HFFc6 (cell line): ENCODE measurements at regions not wholly inside any gene's neighbourhood (a gene's known extent, or its start where the extent isn't known, plus 50 kb on each side); places are given as distances from the start of the nearest gene placed in this dataset.

ENCODE experiments used
- DNase-seq: peaks from one replicate; pipeline ENCODE4 v3.0.0-alpha.2; 2018
- H3K27ac Mint-ChIP-seq: 2 replicates; pipeline ENCODE4 v1.8.0; 2020; ENCODE audit warnings: mild to moderate bottlenecking, mixed read lengths
- H3K27me3 Mint-ChIP-seq: 2 replicates; pipeline ENCODE4 v1.8.0; 2021; ENCODE audit warnings: mild to moderate bottlenecking, moderate library complexity, mixed read lengths; ENCODE audit not compliant: insufficient read depth
- H3K36me3 Mint-ChIP-seq: 2 replicates; pipeline ENCODE4 v1.8.0; 2021; ENCODE audit warnings: low read depth, mixed read lengths
- H3K4me1 Mint-ChIP-seq: 2 replicates; pipeline ENCODE4 v1.8.0; 2020; ENCODE audit warnings: low read depth, mixed read lengths
- H3K4me3 Mint-ChIP-seq: 2 replicates; pipeline ENCODE4 v1.8.0; 2020; ENCODE audit warnings: mild to moderate bottlenecking, moderate library complexity, mixed read lengths
- H3K9me3 Mint-ChIP-seq: 2 replicates; pipeline ENCODE4 v1.8.0; 2020; ENCODE audit warnings: mild to moderate bottlenecking, mixed read lengths
- TF ChIP-seq, protein P1 (sequence below): fragments of 200-600 bp; sonication (generic); IDR thresholded peaks from 2 replicates; pipeline ENCODE4 v1.5.0; 2021; ENCODE audit warnings: antibody characterized with exemption, mild to moderate bottlenecking

DNA sequence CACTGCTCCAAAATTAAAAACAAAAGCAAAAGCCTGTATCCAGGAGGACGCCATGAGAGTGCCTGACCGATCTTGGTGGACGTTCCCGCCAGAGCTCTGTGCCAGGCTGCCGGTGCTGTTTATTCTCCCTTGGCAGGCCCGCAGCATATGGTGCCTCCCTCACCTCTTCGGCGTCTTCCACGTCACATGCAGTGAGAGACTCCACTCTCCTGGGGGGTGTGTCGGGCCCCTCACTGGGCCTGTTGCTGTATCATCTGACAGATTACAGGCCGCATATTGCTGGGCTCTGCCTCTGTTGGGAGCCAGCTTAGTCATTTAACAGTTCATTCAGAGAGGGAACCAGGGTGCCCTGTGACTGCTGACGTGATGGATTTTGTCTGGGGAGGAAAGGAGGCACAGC lies 86.4 kb upstream of the ARRDC4 start:
- H3K27ac Mint-ChIP-seq, result no peak overlapping the region
- H3K9me3 Mint-ChIP-seq, result peaks cover 6% of the 10 kb centered on the region; the same call in 1 of the 2 replicates
- DNase-seq, result no peak
- TF ChIP-seq, protein P1, sequence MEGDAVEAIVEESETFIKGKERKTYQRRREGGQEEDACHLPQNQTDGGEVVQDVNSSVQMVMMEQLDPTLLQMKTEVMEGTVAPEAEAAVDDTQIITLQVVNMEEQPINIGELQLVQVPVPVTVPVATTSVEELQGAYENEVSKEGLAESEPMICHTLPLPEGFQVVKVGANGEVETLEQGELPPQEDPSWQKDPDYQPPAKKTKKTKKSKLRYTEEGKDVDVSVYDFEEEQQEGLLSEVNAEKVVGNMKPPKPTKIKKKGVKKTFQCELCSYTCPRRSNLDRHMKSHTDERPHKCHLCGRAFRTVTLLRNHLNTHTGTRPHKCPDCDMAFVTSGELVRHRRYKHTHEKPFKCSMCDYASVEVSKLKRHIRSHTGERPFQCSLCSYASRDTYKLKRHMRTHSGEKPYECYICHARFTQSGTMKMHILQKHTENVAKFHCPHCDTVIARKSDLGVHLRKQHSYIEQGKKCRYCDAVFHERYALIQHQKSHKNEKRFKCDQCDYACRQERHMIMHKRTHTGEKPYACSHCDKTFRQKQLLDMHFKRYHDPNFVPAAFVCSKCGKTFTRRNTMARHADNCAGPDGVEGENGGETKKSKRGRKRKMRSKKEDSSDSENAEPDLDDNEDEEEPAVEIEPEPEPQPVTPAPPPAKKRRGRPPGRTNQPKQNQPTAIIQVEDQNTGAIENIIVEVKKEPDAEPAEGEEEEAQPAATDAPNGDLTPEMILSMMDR, result no peak
- H3K27me3 Mint-ChIP-seq, result peaks cover 4% of the 10 kb centered on the region
- no peaks in the 10 kb centered on the region for H3K4me1 Mint-ChIP-seq
- no peak overlapping the region for H3K4me3 Mint-ChIP-seq
- H3K36me3 Mint-ChIP-seq, result no peaks in the 10 kb centered on the region

DNA sequence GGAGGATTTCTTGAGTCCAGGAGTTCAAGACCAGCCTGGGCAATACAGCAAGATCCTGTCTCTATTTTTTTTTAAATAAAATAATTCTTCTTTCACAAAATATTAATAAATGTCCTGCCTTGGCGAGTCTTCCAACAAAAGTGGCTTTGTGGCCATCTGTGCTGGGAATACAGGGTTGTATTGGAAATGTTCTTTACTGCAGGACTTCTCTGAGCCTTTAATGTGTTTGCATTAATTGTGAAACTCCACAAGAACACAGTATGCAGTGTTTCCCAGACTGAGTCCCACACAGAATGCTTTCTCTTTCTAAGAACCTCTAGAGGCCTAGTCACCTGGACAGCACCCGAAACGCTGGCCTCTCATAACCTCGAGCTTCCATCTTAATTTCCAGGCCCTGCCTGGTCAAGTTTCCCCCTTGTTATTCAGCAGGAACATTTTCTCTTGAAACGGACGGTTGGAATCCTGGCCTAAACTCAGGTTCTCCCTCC lies 85.4 kb upstream of the ARRDC4 start:
- Mint-ChIP-seq H3K27me3 (peaks cover 4% of the 10 kb centered on the region), H3K4me3 (no peak overlapping the region), H3K36me3 (no peaks in the 10 kb centered on the region), H3K9me3 (peaks cover 3% of the 10 kb centered on the region; the same call in 1 of the 2 replicates), H3K27ac (no peak overlapping the region), H3K4me1 (no peaks in the 10 kb centered on the region)
- no peak for DNase-seq
- TF ChIP-seq, protein P1, result no peak

DNA sequence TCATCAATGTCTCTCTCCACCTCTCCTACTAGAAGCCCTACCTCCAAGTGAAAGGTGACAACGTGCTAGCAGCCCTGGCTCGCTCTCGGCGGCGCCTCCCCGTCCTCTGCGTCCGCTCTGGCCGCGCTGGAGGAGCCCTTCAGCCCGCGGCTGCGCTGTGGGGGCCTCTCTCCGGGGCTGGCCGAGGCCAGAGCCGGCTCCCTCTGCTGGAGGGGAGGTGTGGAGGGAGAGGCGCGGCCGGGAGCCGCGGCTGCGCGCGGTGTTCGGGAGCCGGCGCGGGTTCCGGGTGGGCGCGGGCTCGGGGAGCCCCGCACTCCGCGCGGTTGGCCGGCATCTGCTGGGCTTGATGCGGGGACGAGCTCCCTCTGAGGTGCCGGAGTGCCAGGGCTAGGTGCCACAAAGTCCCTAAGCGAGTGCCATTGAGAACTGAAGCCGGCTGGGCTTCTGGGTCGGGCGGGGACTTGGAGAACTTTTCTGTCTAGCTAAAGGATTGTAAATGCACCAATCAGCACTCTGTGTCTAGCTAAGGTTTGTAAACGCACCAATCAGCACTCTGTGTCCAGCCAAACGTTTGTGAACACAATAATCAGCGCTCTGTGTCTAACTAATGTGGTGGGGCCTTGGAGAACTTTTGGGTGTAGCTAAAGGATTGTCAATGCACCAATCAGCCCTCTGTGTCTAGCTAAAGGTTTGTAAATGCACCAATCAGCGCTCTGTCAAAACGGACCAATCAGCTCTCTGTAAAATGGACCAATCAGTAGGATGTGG lies 84.8 kb upstream of the ARRDC4 start:
- Mint-ChIP-seq H3K4me1 (no peaks in the 10 kb centered on the region), H3K36me3 (no peaks in the 10 kb centered on the region), H3K27me3 (peaks cover 3% of the 10 kb centered on the region), H3K9me3 (no peaks in the 10 kb centered on the region; the same call in 1 of the 2 replicates), H3K4me3 (no peak overlapping the region), H3K27ac (no peak overlapping the region)
- DNase-seq, result no peak
- TF ChIP-seq, protein P1, result no peak

DNA sequence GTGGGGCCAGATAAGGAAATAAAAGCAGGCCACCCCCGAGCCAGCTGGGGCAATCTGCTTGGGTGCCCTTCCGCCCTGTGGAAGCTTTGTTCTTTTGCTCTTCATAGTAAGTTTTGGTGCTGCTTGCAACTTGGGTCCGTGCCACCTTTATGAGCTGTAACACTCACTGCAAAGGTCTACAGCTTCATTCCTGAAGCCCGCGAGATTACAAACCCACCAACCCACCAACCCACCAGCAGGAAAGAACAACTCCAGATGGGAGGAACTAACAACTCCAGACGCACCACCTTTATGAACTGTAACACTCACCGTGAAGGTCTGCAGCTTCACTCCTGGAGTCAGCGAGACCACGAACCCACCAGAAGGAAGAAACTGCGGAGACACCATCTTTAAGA lies 84.2 kb upstream of the ARRDC4 start:
- H3K9me3 Mint-ChIP-seq, result no peaks in the 10 kb centered on the region; the same call in 1 of the 2 replicates
- H3K4me3 Mint-ChIP-seq, result no peak overlapping the region
- no peak overlapping the region for H3K27ac Mint-ChIP-seq

DNA sequence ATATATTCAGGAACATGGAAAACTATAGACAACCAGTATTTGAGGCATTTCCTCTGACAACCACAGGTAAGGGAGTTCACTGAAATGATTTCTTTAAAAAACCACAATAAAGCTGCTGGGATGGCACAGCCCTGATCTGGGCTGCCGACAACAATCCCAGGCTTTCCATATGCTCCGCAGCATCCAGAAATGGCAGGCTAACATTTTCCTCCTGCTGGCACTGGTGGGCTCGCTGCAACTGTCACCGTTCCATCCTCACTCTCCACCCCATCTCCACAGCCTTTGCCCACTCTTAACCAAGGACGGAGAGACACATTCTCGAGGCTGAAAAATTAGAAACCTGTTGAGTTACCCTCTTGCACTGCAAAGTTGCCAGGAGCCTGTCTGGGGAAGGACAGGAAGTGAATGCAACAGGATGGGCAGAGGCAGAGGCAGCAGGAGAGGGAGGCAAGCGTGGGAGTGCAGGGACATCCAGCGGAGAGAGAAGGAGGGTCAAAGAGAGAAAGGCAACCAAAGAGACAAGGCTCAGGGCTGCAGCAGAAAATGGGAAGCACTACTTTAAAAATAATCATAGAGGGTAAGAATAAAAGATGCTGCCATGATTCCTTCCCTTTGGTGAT lies 79.0 kb upstream of the ARRDC4 start:
- Mint-ChIP-seq H3K4me3 (no peak overlapping the region), H3K9me3 (no peaks in the 10 kb centered on the region; the same call in 1 of the 2 replicates), H3K27ac (no peak overlapping the region), H3K27me3 (no peaks in the 10 kb centered on the region; the same call in 1 of the 2 replicates), H3K4me1 (no peaks in the 10 kb centered on the region), H3K36me3 (no peaks in the 10 kb centered on the region)
- TF ChIP-seq, protein P1, result no peak
- DNase-seq, result no peak

More for the DNA sequence above, 84.2 kb upstream of the ARRDC4 start:
- no peaks in the 10 kb centered on the region for H3K4me1 Mint-ChIP-seq
- peaks cover under 1% of the 10 kb centered on the region for H3K27me3 Mint-ChIP-seq
- H3K36me3 Mint-ChIP-seq, result no peaks in the 10 kb centered on the region
- TF ChIP-seq, protein P1, result no peak
- no peak for DNase-seq
